Kidney glomerular epithelial cell (primary cell): ENCODE measurements at regions not wholly inside any gene's neighbourhood (a gene's known extent, or its start where the extent isn't known, plus 50 kb on each side); places are given as distances from the start of the nearest gene placed in this dataset.
"Not testable (repeated sequence)": the region's sequence is repeated elsewhere in the genome, so short reads cannot be mapped to it uniquely, and the experiment has no call there.

Experiments
- DNase-seq: peaks from one replicate; lab custom pipeline; 2025; lab: John Stamatoyannopoulos, UW

DNA sequence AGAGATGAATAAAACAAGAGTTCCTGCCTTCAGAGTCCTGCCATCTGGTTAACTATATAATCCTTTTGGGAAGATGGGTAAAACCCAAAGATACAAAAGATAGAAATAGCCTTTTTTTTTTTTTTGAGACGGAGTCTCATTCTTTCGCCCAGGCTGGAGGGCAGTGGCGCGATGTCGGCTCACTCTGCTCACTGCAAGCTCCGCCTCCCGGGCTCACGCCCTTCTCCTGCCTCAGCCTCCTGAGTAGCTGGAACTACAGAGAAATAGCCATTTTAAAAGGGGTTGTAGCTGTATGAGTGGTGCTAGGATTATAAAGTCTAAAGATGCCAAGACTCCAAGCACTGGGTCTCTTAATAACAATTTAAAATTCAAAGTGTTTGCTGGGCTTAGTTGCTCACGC, 97.2 kb downstream of the KDR start:
- no peak for DNase-seq

DNA sequence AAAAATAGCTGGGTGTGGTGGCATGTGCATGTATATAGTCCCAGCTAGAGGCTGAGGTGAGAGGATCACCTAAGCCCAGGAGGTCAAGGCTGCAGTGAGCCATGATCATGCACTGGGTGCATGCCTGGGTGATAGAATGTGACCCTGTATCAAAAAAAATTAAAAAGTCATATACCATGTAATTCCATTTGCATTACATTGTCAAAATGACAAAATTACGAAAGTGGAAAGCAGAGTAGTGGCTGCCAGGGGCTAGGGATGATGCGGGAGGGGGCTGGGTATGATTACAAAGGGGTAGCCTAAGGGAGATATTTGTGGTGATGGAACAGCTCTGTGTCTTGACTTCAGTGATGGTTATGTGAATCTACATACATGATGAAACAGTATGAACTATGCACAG, 97.8 kb downstream of the KDR start:
- no peak for DNase-seq

DNA sequence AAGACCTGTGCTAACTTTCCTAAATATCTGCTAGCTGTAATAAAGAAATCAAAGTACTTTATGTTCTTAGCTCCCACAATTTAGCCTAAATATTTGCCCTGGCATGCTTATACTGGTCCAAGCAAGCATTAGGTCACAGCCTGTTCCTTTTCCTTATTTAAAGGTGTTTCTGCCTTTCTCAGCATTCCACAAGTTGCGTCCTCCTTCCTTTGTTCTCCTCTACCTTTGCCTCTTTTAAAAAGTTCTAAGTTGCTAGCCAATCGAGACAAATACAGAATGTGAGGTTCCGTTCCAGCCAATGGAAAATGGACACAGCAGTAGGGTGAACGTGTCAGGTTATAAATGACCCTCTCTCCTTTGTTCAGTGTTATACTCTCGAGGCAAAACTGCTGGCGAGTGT, 99.9 kb downstream of the KDR start:
- DNase-seq, result not testable (repeated sequence)

DNA sequence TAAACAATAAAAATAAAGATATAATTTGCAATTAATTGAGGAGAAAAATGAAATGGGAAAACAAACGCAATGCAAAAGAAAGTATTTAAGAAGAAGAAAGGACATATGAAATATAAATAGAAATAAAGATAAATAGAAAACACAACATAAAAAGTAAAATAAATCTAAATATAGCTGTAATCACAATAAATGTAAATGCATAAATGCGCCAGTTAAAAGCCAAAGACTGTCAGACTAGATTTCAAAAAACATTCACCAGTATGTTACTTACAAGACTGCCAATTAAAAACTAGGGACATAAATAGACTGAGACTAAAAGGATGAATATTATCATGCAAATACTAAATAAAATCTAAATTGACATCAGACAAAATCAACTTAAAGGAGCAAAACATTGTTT, 102.4 kb downstream of the KDR start:
- DNase-seq, result no peak

DNA sequence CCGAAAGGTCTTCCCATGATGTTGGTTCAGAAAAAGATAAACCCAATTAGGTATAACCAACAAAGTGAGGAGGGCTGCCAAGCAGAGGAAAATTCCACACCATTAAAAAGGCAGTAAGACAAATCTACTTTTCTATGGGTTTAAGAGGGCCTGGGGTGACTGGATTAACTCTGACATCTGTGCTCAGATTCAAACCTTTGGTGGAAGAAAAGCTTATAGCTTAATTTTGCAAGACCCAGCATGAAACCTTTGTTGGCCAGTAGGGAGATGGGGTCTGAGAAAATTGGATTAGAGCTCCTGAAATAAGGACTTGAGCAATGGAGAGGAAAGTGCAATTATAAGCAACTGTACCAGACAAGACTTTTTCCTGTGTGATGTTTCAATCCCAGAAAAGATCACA, 104.2 kb downstream of the KDR start:
- no peak for DNase-seq

DNA sequence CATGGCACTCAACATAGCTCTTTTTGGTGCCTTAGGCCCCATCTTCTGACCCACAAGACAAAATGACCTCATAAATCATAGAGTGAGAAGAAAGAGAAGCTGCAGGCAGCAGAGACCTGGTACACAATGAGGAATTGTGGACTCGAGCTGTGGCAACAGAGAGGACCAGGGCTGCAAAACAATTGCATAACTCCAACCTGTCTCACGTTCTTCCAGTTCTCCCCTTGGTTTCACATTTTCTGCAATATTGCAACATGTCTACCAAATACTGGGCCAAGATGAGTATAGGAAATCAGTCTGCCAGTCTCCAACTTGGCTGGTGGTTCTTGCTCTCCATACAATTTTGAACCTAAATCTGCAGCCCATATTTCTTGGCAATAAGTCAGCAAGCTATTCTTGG, 105.3 kb downstream of the KDR start:
- DNase-seq, result no peak

DNA sequence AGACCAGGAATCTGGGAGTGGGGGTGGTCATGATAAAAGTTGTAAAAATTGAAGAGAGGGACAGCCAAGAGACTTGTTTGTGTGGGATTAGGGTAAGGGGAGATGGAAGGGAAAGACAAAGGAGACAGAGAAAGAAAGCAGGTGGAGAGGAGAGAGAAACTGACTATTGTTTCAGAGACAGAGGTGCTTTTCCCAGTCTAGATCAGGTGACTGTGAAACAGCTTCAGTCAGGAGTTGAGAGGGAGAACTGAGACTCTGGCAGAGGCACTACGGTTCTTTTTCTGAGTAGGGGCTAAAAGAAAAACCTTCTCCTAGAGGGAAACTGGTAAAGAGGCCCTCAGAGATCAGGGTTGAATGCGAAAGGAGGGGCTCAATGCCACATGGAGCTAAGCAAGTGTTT, 106.4 kb downstream of the KDR start:
- no peak for DNase-seq

DNA sequence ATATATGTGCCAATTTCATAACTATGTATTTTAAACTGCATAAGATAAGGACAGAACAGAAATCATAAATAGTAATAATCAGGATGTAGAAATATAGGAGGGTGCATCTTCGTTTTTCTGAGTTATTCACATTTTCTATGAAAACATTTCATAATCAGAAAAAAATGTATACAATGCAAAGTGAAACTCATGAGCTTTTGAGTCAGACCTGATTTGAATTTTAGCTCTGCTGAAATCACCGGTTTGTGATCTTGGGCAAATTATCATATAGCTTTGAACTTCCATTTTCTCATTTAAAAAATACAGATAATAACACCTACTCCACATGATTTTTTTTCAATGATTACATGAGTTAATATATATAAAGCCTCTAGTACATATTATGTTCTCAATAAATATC, 106.9 kb downstream of the KDR start:
- DNase-seq, result no peak

DNA sequence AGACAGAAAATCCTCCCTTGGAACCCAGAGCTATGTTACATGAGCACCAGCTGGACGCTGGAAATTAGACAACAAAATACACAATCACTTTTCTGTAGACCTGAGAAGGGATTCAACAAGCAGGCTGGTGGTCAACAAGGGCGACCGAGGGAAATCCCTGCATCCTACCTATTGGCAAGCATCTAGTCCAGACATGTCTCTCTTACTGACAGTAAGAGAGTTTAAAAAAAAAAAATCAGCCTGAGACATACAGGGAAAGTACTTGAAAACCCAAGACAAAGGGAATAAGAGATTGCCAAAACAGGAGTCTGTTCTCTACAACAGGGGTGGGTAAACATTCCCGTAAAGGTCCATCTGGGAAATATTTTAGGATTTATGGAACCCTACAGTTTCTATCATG, 108.0 kb downstream of the KDR start:
- DNase-seq, result no peak

DNA sequence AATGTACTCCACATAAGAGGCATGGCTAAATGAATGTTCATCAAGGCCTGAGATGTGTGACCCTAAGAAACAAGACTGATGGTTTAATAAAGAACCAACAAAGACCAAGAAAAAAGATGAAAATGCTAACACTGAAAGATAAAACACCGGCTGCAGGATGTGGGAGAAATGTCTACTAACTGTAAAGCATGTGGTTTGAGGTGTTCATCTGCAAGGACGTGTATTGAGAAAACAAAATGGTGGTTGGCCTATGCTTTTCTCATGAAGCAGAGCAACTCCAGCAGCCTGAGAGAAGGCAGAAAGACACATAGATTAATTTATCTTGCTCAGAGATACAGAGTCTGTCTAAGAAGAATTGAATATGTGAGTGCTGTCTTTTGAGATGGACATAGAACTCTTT, 109.3 kb downstream of the KDR start:
- DNase-seq, result no peak

DNA sequence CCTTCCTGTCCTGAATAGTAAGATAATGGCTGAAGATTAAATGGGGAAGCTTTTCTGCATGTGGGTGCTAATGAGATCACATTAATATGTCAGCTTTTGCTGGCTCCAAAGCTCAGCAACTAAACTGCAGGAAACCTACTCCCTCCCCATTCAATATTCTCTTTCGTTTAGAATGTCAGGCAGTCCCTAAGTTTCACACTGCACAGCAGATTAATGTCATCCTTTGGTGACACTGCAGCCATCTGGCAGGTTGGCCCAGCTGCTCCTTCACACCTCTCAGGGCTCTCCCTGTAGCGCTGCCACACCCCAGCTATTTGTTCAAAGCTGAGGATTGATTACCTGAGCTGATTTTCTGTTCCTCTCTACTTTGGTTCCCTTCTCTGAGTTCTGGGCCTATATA, 110.5 kb downstream of the KDR start:
- DNase-seq, result no peak

DNA sequence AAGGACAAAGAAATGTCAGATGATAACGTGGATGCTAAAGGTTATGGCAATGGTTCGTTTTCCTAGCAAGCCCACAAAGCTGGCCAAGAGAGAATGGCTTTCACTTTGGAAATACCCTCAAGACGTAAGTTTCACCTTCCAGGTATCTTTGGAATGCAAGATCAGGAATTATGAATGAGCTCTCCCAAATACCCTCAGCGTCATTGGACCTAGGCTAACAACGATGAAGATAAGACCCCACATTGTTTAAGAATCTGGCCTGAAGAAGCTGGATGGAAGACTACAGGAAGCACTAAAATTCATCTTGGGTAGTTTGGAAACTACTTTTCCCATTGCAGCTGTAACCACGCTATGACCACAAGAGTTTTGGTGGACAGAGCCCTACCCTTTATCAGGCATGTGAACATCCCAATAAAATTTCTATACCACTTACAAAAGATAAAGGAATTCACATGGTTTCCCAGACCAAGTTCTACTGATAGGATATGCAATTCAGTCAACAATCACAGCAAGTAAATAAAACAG, 111.9 kb downstream of the KDR start:
- no peak for DNase-seq

DNA sequence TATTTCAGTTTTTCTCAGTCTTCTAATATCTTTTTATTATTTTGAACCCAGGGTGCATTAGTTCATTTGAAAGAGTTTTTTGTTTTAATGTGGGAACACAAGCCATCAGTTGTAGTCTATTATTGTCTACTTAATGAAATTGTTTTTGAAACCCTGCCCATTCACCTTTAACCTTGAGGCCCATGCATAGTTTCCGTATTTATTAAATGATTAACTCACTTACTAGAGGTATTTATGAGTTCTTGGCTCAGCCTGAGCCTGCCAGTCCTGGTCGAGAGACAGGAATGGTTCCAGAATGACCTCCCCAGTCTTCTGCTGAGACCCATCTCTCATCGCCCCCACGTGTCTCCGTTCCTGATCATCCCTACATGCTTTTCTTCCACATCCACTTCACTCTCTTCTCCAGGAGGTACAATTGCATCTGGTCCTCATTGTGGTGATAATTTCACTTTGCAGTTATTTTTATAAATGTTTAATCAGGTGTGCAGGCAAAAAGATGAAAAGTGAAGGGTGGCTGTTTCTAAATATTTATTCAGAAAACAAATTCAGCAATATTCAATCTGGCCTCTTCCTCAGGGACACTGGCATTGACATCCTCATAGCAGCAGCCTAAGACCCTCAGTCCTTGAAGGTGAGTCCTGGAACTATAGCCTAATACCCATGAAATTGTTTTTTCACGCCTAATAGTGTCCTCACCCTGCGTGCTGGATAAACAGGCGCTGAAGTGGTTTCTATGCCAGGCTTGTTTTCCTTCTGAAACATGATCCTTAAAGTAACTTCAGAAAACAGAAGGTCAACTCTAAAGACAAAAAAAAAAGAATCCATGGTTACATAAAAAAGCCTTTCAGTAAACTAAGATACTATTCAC, 112.8 kb downstream of the KDR start:
- no peak for DNase-seq

DNA sequence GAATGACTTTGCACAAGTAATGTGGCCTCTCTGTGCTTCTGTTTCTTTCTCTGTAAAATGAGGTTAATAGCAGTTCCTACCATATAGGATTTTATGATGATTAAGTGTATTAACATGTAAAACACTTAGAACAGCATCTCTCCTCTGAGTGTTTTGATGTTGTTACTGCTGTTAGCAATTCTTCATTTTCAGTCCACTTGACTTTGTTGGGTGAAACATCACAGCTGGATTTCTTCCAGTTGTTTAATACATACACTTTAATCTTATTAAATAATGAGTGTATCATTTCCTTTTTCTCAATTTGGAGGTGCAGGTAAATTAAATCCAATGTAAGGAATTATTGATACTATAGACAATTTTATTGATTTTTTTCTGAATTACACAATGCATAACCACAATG, 113.6 kb downstream of the KDR start:
- no peak for DNase-seq

DNA sequence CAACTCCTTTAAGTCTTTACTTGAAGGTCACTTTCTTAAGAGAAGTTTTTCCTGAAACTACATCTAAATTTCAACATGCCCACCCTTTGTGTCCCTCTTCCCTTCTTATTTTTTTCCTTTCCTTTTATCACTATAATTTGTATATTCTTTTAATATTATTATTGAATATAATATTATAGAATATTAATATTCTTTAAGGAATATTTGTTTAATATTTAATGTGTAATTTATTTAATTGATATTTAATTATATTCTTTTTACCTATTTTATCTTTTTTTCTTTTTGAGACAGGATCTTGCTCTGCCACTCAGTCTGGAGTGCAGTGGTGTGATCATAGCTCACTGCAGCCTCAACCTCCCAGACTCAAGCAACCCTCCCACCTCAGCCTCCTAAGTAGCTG, 114.8 kb downstream of the KDR start:
- no peak for DNase-seq

DNA sequence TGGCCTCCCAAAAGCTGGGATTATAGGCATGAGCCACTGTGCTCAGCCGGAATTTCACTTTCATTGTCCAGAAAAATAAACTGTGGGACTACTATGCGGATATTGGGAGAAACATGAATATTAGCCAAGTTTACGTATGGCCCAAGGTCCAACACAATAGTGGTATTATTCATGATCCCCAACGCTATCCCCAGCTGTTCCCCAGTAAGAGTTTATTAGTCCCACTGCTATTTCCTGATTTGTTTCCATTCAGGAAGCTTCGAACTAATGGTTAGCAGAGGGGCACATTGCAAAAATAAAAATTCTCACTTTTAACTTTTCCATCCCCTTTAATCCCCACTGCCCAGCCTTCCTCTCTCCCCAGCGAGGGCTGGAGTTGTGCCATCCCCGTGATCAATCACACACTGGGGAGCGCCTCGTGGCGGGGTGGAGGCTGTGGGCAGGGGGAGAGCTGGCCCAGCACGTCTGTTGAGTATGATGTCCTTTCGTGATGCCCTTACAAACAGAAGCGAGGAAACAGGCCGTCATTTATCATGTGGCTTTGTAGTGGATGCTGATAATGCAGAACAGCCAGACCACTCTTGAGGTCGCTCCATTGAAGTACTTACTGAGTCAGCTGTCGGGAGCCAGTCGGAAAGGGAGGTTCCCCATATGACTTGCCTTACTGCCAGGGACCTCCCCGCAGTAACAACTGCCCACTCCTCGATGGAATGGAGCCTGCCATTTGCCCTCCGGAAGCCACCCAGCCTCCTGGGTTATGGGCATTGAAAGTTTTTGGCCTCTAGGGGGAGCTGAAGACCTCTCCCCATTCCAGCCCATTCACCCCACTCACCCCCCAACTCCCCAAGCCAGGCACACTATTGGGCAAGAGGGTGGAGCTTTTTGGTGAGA, 117.0 kb downstream of the KDR start:
- DNase-seq, result no peak

DNA sequence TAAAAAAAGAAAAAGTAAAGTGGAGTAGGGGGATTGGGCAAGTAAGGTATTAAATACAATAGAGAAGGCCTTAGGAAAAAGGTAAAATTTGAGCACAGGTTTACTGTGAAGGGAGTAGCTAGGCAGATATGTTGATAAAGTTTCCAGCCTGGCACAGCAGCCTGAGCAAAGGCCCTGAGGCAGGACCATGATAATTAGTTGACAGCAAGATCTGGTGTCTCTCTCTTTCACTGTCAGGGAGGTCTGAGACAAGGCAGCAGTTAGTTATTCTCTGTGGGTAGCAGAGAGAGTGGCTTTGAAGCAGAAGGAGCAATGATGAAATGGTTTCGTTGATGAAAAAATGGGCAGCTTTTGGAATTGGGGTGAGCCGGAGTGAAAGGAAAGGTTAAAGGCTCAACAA, 119.5 kb downstream of the KDR start:
- DNase-seq, result no peak

DNA sequence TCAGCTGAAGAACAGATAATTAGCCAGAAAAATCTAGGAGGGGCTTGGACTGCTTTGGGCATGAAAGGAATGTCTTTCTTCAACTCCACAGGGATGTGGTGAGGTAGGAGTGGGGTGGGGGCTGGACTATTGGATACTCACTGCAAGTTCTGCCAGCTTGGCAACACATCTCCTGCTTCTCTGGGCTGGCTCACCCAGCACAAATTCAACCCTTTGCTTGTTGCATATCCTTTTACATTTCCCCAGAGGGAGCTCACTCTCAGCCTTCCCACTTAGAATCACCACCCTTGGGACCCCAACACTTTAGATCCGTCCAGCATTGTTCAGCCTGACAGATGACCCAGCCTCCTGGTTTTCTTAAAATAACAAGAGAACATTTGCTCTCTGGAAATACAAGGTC, 120.6 kb downstream of the KDR start:
- no peak for DNase-seq

DNA sequence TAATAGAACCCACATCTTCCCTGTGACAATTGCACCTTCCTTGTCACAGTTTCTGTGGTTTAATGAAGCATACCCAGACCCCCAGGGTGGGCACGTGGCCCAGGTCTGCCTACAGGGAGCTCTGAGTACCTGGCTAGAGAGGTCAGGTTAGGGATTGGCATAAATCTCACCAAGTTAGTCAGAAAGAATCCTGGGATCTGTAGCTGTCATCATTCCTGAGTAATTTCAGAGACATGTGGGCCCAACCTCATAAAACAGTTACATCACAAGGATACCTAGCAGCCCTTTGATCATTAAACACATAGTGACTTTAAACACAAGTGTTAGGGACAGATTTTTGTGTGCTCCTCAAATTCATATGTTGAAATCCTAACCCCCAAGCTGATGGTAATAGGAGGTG, 123.0 kb downstream of the KDR start:
- no peak for DNase-seq

DNA sequence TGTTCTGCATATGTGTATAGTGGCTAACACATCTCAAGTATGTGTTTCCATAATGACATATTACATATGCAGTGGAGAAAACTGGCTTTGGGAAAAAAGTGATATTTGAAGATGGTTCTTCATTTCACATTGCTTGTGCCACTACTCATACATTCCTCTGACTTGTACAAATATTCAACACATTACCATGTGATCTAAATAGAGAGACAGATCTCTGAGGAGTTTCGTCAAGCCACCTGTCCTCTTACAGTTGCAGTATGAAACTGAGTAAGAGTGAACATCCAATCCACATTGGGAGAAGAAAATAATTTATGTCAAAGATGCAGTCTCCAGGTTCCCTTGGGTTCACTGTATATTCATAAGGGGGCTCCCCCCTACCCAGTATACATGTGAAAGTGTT, 123.9 kb downstream of the KDR start:
- no peak for DNase-seq

DNA sequence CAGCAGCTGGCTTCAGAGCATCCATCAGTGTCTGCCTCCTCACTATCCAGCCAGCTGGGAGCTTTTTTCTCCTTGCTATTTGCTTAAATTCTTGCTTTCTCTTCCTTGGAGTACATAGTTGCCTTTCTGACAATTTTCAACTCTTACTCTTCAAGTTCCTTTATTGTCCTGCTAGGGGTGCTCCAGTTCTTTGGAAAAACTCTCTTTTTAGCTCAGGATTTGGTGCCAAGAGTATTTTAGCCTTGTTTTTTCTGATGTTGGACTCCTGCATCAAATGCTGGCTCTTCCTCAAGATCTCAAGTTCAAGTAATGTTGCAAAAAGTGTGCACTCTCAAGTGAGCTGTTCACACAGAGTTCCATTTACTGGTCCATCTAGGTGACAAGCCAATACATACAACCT, 126.4 kb downstream of the KDR start:
- DNase-seq, result peak; percentile 14

DNA sequence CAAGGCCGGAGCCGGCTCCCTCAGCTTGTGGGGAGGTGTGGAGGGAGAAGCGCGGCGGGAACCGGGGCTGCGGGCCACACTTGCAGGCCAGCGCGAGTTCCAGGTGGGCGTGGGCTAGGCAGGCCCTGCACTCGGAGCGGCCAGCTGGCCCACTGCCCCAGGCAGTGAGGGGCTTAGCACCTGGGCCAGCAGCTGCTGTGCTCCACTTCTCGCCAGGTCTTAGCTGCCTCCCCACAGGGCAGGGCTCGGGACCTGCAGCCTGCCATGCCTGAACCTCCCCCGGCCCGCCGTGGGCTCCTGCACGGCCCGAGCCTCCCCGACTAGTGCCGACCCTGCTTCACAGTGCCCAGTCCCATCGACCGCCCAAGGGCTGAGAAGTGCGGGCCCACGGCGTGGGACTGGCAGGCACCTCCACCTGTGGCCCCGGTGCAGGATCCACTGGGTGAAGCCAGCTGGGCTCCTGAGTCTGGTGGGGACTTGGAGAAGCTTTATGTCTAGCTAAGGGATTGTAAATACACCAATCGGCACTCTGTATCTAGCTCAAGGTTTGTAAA, 131.8 kb downstream of the KDR start:
- DNase-seq, result not testable (repeated sequence)

DNA sequence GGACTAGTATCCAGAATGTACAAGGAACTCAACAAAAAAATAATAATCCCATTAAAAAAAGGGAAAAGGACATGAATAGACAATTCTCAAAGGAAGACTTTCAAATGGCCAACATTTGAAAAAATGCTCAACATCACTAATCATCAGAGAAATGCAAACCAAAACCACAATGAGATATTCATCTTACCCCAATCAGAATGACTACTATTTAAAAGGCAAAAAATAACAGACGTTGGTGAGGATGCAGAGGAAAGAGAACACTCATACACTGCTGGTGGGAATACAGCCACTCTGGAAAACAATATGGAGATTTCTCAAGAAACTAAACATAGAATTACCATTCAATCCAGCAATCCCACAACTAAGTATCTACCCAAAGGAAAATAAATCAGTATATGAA, 133.1 kb downstream of the KDR start:
- no peak for DNase-seq
